SH-SY5Y (cell line): ENCODE measurements at regions not wholly inside any gene's neighbourhood (a gene's known extent, or its start where the extent isn't known, plus 50 kb on each side); places are given as distances from the start of the nearest gene placed in this dataset.

Source experiments
- GATA2 ChIP-seq: IDR thresholded peaks from 2 replicates; pipeline ENCODE4 v1.6.1; 2011; ENCODE audit warnings: mild to moderate bottlenecking, low read depth, low read length
- GATA3 ChIP-seq: IDR thresholded peaks from 2 replicates; pipeline ENCODE4 v1.6.1; 2011; ENCODE audit warnings: low read depth, mild to moderate bottlenecking, low read length, moderate library complexity

DNA sequence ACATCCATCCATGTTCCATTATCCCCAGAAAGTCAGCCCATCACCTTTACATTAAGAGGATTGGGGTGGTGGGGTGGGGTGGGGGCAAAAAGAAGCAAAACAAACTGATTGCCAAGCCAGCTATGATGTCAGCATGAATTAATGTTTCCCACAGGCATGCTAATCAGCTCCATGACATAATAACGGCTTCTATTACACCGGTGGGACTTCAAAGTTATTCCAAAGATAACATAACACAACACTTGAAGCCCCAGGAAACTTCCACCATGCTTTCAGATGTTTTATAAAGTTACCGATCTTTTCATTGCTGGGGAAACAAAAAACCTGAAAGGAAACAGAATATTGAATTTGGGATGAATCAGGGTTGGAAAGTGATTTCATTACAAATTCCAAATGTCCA, 155.9 kb upstream of the IRX5 start:
- TF ChIP-seq GATA3 (no peak), GATA2 (no peak)
